ENCODE measurements at regions not wholly inside any gene's neighbourhood (a gene's known extent, or its start where the extent isn't known, plus 50 kb on each side); places are given as distances from the start of the nearest gene placed in this dataset.

DNA sequence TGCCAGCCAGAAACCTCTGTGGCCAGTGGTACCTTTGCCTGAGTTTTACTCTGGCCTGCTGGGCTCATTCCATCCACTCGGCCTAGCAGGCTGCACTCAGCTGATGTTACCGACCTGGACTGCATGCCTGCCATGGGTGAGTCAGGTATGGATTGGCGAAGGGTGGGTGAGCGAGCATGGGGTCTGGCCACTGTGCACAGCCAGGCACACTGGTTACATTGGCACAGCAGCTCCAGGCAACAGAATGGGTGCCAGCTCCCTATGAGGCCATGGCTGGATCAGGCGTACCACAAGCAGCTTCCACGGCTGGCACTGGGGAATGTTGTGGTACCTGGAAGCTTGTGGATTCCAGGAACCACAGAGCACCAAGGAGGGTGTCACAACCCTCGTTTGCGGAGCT lies 685.7 kb downstream of the SLC16A7 start:
- no peak for TF ChIP-seq CTCF (IDR thresholded peaks at IDR 0.05)
- TF ChIP-seq POLR2A (IDR thresholded peaks at IDR 0.05), result no peak
- TF ChIP-seq EP300 (IDR thresholded peaks at IDR 0.05), result no peak
- 91 to 97% methylated on average over 8 of the region's 8 CpGs for WGBS, 2 donors
- Histone ChIP-seq H3K9me3 (no peaks in the 10 kb centered on the region), H3K4me3 (no peak overlapping the region), H3K27ac (no peak overlapping the region), H3K4me1 (no peaks in the 10 kb centered on the region), H3K36me3 (no peaks in the 10 kb centered on the region), H3K27me3 (no peaks in the 10 kb centered on the region)
- no peak for DNase-seq (ENCODE audit: low spot score in 2 of 2)

GRCh38 chr12:60290532-60290931 lies 694.7 kb downstream of the SLC16A7 start:
- DNase-seq (ENCODE audit: low spot score in 2 of 2), result no peak
- TF ChIP-seq POLR2A (IDR thresholded peaks at IDR 0.05) (no peak), CTCF (IDR thresholded peaks at IDR 0.05) (no peak), EP300 (IDR thresholded peaks at IDR 0.05) (no peak)
- WGBS, 2 donors, result 69 to 100% methylated on average over 1 of the region's 1 CpG

DNA sequence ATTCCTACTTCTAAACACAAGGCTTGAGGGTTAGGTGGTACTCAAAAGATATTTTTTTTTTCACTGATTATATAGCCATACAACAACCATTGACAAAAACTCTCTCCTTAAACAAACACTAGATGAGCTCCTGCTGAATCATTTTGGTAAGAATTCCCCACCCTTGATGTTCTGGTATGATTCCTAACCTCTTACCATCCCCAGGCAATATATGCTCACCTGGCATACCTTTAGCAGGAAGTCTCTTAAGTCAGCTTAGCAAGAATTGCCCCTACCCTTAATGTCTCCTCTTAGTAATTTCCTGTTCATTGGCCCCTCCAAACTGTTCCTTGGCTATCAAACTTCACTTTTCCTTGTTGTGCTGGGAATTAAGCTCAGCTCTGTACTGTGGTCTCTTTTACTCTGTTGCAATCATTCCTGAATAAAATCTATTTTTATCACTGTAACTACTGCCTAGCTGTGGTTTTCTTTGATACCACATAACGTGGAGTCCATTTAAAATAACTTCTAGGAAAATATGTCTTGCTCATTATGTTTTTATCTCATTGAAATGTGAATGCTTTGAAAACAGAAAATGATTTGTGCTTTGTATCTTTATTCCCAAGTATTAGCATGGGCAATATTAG lies 712.6 kb downstream of the SLC16A7 start:
- 17 to 19% methylated on average over 1 of the region's 1 CpG for WGBS, 2 donors
- DNase-seq (ENCODE audit: low spot score in 2 of 2), result no peak
- no peaks in the 10 kb centered on the region for H3K9me3 ChIP-seq
- H3K27ac ChIP-seq, result no peak overlapping the region
- no peaks in the 10 kb centered on the region for H3K4me1 ChIP-seq
- TF ChIP-seq EP300 (IDR thresholded peaks at IDR 0.05) (no peak), POLR2A (IDR thresholded peaks at IDR 0.05) (no peak)
- H3K36me3 ChIP-seq, result no peaks in the 10 kb centered on the region
- no peak overlapping the region for H3K4me3 ChIP-seq
- no peaks in the 10 kb centered on the region for H3K27me3 ChIP-seq

More at GRCh38 chr12:60290532-60290931, 694.7 kb downstream of the SLC16A7 start:
- no peaks in the 10 kb centered on the region for H3K36me3 ChIP-seq
- no peaks in the 10 kb centered on the region for H3K27me3 ChIP-seq
- no peaks in the 10 kb centered on the region for H3K4me1 ChIP-seq
- H3K27ac ChIP-seq, result no peak overlapping the region
- peaks cover 0 to 17% (median 0%) of the 10 kb centered on the region in 4 donors for H3K9me3 ChIP-seq
- H3K4me3 ChIP-seq, result no peak overlapping the region

DNA sequence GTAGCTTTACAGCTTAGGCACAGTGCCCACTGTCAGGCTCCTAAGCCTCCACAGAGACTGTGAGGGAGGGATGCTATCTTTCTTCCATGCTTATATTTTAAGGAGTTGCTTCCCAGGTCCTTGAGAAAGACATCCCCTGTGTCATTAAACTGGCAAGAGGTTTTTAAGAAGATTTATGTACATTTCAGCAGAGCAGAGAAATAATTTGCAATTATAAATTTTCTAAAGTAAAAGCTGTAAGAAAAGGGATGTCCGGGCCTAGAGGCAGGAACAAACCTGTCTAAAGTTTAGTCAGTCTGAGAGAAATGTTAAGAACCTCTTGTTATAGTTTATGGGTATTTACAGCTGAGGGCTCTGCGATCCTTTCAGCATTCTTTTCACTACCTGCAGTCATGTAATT lies 716.1 kb downstream of the SLC16A7 start:
- Histone ChIP-seq H3K36me3 (no peaks in the 10 kb centered on the region), H3K27me3 (no peaks in the 10 kb centered on the region), H3K4me3 (no peak overlapping the region), H3K9me3 (no peaks in the 10 kb centered on the region), H3K4me1 (no peaks in the 10 kb centered on the region), H3K27ac (no peak overlapping the region)
- DNase-seq (ENCODE audit: low spot score in 2 of 2), result no peak
- 73 to 82% methylated on average over 2 of the region's 2 CpGs for WGBS, 2 donors
- TF ChIP-seq CTCF (IDR thresholded peaks at IDR 0.05) (no peak), EP300 (IDR thresholded peaks at IDR 0.05) (no peak), POLR2A (IDR thresholded peaks at IDR 0.05) (no peak)

GRCh38 chr12:60317361-60317760 lies 721.5 kb downstream of the SLC16A7 start:
- Histone ChIP-seq H3K27me3 (no peaks in the 10 kb centered on the region), H3K36me3 (no peaks in the 10 kb centered on the region), H3K4me3 (no peak overlapping the region), H3K4me1 (no peaks in the 10 kb centered on the region), H3K9me3 (no peaks in the 10 kb centered on the region), H3K27ac (no peak overlapping the region)
- no peak for DNase-seq (ENCODE audit: low spot score in 2 of 2)
- TF ChIP-seq POLR2A (IDR thresholded peaks at IDR 0.05) (no peak), EP300 (IDR thresholded peaks at IDR 0.05) (no peak), CTCF (IDR thresholded peaks at IDR 0.05) (no peak)
- WGBS, 2 donors, result 76 to 89% methylated on average over 1 of the region's 1 CpG

DNA sequence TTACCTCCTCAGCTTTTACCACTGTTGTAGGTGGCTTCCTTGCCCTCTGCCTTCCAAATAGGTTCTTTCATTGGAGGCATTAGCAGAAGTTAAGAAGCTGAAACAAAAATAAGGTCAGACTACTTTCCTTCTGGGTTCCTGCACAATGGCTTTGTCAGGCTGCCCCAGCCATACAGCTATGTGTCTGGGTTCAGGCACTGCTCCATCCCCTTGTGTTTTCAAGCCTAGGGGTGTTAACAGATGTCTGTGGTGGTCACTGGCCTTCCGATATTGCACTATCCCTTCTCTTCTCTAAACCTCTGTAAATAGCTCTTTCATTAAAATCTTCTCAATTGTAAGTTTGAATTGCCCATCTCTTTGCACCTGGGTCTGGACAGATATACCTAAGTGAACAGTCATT lies 728.9 kb downstream of the SLC16A7 start:
- Histone ChIP-seq H3K9me3 (no peaks in the 10 kb centered on the region), H3K4me3 (no peak overlapping the region), H3K36me3 (no peaks in the 10 kb centered on the region), H3K27me3 (no peaks in the 10 kb centered on the region), H3K4me1 (no peaks in the 10 kb centered on the region), H3K27ac (no peak overlapping the region)
- 100% methylated on average over 1 of the region's 1 CpG for WGBS, 2 donors
- no peak for TF ChIP-seq EP300 (IDR thresholded peaks at IDR 0.05)
- no peak for TF ChIP-seq POLR2A (IDR thresholded peaks at IDR 0.05)
- TF ChIP-seq CTCF (IDR thresholded peaks at IDR 0.05), result no peak
- DNase-seq (ENCODE audit: low spot score in 2 of 2), result no peak
